GM21576 (cell line): ENCODE measurements at regions not wholly inside any gene's neighbourhood (a gene's known extent, or its start where the extent isn't known, plus 50 kb on each side); places are given as distances from the start of the nearest gene placed in this dataset.
"Not testable (repeated sequence)": the region's sequence is repeated elsewhere in the genome, so short reads cannot be mapped to it uniquely, and the experiment has no call there.

Experiments used
- ATAC-seq: cut with Tn5 transposase; IDR thresholded peaks from one replicate; pipeline ENCODE4 v1.9.1; 2021; ENCODE audit warnings: mild to moderate bottlenecking, moderate library complexity; ENCODE audit not compliant: unreplicated experiment

DNA sequence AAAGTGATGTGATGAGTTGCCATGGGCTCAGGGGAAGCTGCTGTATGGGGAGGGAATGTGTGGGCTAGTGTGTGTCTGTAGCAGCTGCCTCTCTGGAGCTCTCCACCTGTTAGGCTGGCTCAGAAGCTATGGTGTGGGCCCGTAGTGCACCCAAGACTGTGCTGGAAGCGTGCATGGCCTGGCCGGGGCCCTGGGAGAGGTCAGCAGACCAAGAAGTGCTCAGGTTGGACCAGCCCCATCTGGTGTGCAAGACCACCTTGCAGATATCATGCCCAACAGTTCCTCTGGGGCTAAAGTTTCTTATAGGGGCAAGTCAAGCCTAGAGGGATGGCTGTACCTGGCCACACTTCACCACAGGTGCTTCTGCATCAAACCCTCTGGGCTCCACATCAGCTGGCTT, 274.4 kb upstream of the CCDC179 start:
- ATAC-seq: no peak

DNA sequence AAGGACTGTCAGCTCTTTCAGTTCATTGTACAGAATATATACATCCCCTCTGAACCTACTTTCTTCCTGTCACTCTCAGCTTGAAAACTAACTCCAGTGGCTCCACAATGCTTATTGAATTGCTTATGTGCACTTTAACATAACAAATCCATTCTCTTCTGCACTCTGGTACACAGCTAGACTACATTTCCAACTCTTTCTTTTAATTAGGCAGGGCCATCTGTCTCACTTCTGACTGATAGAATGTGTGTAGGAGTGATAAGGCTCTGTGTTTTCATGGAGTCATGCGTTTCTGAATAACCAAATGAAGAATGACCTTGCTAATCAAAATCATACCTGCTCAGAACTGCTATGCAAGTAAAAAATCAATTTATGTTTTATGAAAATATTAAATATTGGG, 278.5 kb upstream of the CCDC179 start:
- ATAC-seq: no peak

DNA sequence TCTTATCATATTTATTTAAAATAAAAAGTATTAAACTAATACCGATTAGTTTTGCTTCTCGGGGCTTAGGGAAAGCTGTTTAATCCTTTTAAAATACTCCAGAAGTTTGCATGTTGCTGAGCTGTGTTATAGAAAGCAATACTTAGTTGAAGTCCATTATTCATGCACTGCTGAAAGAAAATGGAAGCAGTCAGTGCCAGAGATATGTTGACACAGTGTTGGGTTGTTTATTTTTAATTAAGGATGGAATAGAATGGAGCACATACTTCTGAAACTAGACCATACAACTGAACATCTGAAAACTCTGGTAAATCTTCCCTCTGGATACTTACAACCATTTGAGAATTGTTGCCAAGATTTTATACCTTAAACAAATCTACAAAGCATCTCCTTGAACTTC, 282.7 kb upstream of the CCDC179 start:
- ATAC-seq: no peak

DNA sequence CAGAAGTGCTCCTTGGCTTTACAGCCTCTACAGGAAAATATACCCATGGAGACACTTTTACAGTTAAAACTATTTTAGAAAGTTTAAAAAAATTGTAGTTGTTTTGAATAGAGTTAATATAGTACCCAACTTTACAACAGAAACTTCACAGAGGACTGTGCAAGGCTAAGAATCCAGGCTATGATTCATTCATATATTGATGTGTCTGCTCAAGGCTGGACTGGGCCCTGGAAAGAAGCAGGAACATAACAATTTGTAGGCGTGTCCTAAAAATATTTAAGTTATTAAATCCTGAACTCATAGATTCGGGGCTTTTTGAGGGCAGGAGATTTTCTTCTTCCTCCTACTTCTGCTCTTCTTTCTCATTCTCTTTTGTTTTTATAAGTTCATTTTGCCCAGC, 291.5 kb upstream of the CCDC179 start:
- no peak for ATAC-seq

DNA sequence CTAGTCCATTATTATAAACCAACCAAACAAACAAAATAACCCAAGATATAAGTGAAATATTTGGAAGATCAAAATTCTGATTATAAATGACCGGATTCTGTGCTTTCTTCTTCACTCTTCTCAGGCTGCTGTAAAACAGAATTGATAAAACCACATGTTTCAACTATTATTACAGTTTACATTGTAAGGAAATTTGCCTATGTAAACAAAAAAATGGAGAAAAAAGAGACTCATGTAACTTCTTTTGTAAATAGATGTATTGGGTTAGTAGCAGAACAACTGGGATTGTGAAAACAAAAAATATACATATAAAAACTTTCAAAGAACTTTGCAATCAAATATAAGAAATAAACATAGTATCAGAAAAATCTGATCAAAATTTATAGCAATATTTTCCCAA, 295.2 kb upstream of the CCDC179 start:
- no peak for ATAC-seq

DNA sequence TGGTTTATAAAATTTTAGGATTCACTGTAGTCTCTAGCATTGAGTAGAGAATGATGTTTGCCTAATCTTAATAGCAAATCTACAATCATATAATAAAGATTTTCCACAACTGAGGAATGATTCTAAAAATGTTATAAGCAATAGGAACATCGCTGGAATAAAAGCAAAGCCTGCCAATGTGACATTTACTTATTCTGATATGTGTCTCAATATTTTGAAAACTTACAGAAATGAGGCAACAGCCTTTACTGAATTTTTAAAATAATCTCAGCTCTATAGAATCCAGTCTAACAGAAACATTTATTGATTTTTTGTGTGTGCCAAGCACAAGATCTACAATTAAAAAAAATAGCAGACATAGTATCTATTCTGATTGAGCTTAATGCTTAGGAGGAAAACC, 303.7 kb upstream of the CCDC179 start:
- no peak for ATAC-seq

DNA sequence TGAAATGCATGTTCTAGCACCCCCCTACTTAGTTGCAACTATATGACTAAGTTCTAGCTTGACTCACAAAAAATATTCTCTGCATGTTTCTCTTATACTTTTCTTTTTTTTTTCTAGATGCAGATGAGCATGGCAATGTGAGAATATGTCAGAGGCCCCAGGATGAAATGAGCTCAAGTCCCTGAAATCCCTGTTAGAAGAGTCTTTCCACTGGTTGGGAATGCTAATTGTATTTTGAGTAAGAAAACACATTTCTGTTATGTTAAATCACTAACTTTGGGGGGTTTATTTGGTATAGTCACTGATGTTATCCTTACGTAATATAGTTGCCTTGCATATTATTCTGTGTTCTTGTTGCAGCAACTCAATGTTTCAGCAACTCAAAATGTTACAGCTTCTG, 306.1 kb upstream of the CCDC179 start:
- no peak for ATAC-seq

DNA sequence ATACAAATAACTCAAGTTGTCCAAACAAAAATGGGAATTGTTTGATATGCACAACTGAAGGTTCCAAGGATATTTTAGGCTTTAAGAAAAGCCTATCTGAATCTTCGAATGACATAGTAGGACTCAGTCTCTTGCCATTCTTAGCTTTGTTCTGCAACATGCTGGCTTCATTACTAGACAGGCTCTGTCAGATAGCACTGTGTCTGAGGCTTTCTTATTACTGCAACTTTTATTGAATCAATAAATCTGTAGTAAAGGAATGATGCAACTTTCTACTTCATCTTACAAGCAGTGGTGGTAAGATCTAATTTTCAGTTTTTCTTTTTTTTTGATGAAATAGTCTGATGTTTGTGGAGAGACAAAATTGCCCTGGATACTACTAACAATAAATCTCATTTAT, 319.3 kb upstream of the CCDC179 start:
- ATAC-seq: no peak

DNA sequence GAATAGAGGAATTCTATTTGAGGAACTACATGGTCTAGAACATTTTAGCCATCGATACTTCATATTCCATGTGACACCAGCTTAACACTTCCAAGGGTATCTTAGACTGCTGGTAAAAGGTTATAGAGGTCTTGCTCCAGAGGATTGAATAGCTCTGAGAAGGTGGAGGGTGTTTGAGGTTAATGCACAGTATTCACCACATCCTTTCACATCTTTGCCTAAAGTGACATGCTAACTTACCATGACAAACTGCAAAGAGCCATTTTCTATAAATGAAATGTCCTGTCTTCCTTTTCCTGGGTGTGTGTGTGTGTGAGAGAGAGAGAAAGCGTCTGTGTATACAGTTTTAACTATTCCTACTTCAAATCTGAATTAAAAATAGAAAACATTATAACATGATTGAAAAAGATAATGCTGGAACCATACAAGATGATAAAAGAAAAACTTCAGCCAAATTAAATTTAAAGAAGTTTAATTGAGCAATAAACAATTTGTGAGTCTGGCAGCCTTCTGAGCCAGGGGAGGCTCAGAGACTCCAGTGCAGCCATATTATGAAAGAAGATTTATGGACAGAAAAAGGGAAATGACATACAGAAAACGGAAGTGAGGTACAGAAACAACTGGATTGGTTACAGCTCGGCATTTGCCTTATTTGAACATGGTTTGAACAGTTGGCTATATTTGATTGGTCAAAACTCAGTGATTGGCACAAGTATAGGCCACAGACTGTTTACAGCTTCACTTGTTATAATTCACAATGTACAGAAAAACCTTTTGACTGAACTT, 320.9 kb upstream of the CCDC179 start:
- ATAC-seq: no peak

DNA sequence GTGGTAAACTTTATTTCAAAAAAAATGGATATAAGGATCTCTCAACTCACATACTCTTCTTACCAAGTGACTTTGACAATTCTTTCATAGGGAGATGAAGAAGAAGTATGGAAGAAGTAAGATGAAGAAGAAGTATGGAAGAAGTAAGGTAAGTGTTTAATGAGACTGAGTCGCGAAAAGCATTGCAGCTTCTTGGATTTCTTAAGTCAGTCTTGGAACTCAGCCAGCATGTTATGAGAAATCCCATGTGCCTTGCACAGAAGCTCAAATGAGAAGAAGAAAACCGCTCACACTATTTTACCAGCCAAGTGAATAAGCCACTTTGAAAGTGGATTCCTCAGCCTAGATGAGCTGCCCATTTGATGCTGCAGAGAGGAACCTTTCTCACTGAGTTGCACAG, 332.0 kb upstream of the CCDC179 start:
- no peak for ATAC-seq

DNA sequence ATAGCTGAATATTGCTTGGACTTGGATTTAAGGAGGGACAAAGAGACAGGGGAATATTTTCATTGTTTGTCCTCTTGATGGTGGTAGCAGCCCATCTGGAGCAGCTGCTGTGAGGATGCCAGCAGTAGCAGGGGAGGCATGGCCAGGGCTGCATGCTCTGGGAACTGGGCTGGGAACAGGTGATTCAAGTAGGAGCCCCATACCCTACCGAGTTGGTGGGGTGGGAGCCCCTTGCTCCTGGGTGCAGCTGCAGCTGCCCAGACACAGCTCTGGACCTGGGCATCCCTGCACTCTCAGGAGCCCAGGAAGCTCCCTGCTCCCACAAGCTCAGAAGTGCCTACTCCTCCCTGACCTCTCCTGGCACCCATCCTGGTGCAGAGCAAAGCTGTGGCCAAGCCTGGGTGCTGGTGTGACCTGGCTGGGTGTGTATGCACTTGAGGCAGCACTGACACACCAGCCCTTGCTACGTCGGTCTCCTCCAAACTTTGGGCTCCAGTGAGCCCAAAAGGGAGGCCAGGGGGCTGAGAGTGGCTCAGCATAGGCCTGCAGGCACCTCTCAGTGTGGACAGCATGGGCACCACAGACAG, 341.8 kb upstream of the CCDC179 start:
- ATAC-seq: no peak

DNA sequence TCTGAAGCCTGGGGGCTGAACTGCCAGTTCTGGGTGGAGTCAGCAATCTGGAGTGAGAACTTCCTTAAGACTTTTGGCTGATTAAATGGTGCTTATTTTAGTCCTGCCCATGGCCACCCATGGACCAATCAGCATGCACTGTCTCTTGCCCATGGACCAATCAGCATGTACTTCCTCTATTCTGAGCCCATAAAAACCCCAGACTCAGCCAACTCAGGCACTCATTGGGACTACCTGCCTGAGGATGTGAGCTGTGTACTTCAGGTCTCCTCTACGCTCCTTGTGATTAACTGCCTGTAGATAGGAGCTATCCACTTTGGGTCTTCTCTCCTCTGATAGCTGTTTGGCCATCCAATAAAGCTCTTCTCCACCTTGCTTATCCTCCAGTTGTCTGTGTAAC, 342.3 kb upstream of the CCDC179 start:
- no peak for ATAC-seq

DNA sequence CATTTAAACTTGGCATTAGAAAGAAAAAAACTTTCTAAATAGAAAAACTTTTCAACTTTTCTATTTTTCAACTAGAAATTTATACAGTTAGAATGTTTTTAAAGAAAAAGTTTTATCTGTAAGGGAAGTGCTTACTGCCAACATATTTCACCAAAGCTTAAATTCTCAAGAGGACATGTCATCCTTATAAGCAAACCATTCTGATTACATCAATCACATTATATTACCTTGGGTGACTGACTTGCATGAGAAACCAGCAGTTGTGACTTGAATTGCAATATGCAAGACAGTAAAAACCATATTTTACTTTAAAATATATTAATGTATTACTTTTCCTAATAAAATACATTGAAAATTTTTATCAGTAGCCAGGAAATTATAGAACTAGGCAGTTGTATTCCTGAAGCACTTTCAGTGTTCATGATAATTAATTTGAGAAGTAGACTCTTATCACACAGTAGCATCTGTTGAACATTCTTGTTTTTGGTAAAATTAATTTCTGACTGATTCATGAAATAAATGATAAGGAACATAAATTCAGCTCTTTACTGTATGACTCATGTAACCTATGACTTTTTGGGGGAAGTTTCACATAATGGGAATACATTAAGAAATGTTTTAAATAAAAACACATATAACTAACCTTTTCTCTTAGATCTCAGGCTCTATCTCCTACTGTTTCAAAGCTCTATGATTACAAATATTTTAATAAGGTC, 345.0 kb upstream of the CCDC179 start:
- ATAC-seq: no peak

DNA sequence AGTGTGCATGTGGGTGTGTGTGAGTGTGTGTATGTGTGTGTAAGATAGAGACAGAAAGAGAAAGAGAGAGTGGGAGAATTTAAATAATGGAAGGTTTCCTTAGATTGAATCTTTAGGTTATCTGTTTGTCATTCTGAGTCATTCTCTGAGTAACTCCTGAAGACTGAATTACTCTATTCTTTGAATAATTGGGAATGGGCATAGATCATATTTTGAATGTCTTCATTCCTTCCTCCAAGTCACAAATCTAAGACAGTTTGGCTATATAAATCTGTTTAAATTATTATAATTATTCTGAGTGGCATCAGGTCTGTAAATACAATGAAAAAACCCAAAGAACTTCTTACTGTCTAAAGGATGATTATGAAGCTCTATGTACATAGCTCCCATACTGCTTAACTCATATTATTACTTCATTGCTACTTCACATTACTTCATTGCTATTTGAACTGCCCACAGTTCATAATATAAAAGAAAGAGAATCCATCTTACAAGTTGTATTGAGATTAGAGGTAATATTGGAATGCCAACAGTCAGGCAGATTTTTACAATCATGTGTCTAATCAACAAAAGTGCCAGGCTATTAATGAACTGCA, 346.6 kb upstream of the CCDC179 start:
- no peak for ATAC-seq

DNA sequence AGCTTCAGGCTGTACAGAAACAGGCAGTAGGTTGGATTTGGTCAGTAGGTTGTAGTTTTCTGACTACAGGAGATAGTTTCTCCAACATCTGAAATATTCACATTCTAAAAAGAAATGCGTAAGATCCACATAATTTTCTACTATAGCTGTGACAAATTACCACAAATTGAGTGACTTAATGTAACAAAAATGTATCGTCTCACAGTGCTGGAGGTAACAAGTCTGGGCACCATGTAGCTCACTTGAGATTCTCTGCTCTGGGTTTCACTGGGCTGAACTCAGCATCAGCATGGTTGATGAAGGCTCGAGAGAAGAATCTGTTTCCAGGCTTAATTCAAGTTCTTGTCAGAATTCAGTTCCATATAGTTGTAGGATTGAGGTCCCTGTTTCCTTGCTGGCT, 350.9 kb upstream of the CCDC179 start:
- ATAC-seq: no peak

DNA sequence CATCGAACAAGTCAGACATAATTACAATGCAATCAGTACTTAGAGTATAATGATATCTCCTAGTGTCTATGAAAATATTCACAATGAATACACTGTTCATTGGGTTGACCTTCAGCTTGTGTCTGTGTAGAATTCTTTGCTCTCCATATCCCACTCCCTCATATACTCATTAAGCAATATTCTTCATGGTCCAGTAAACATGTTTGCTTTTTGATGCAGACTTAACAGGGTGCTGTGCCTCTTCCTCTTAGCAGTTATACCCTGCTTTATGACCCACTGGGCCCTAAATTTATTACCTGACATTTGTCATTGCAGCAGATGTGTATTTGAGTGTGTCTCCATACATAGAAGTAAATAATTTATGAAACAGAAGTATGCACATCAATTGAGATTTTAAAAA, 352.5 kb upstream of the CCDC179 start:
- ATAC-seq: no peak

DNA sequence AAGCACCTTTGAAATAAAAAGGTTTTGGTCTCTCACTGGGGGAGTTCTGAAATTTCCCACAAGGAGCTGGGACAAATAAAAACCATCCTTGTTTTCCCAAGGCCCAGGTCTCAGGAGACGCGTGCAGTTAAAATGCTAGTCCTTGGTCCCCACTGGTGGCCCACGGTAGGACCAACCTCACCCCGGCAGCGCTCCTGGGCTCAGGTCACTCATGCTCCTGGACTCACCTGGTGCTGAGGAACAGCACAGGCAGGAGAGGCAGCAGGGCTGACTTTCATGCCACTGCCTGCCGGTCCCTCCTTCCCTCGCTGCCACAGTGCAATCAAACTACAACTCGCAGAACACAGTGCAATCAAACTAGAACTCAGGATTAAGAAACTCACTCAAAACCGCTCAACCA, 356.8 kb upstream of the CCDC179 start:
- ATAC-seq: no peak

DNA sequence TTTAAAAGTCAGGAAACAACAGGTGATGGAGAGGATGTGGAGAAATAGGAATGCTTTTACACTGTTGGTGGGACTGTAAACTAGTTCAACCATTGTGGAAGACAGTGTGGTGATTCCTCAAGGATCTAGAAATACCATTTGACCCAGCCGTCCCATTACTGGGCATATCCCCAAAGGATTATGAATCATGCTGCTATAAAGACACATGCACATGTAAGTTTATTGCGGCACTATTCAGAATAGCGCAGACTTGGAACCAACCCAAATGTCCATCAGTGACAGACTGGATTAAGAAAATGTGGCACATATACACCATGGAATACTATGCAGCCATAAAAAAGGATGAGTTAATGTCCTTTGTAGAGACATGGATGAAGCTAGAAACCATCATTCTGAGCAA, 359.8 kb upstream of the CCDC179 start:
- ATAC-seq: not testable (repeated sequence)

DNA sequence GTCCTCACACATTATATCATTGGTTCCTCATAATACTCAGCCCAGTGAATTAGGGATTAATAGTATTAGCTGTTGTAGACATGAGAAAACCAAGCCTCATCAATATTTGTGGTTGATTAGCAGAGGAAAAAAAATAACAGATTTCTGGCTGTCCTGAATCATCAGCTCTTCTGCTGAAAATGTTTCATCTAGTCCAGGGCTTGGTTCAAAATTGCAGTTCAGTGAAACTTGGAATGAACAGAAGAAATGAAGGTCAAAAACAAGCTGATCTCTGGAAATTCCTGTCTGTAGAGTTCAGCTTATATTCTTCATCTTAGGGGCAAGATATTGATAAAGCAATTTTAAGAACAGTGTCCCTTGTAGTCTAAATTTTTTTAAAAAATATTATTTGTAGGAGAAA, 361.1 kb upstream of the CCDC179 start:
- ATAC-seq: no peak

DNA sequence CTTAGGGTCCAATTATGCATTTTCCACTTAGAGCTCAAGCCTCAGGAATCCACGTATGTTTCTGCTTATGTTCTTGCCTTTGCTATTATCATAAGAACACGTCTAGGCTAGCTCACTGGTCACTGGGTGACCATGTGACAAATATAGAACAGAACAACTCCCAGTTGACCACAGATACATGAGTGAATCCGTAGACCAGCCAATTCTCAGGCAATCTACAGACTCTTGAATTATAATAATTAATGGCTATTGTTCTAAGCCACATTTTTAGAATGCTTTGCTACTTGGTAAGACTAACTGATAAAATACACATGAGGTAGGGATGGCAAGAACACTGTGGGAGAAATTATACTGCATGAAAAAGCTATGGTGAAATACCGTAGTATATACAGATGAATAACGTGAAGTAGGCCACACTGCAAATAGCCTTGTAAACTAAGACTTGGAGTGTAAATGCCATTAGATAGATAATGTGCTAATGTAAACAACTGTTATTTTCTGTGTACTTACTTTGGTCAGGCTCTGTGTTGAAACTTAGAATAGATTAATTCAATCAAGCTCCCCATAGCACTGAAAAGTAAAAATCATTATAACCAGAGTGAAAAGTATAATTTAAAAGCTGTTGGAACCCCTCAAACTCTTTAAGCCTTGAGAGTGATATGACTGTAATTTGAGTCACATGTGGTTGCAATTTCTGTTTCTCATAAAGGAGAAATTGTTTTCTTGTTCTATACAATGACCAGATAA, 366.2 kb upstream of the CCDC179 start:
- ATAC-seq: no peak

DNA sequence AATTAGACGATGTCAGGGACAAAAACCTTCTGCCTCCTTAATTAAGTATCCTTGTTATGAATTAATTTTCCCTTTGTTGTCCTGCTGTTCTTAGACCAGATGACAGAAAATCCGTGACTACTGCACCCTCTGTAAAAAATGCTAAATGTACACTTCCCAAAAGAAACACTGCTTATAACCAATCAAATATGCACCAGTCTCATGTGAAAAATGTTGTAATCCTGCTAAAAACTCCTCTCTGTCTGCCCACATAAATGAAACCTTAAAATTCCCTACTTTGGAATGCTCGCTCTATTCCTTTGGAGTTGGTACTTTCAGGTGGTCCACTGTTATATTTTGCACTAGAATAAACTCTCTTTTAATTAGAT, 366.8 kb upstream of the CCDC179 start:
- ATAC-seq: no peak
